ENCODE measurements at regions not wholly inside any gene's neighbourhood (a gene's known extent, or its start where the extent isn't known, plus 50 kb on each side); places are given as distances from the start of the nearest gene placed in this dataset.
"Not testable (repeated sequence)": the region's sequence is repeated elsewhere in the genome, so short reads cannot be mapped to it uniquely, and the experiment has no call there.

- not testable (repeated sequence) for TF ChIP-seq POLR2A (IDR thresholded peaks at IDR 0.05; ENCODE audit: low read length); GATA1 (IDR thresholded peaks at IDR 0.05; ENCODE audit: low read depth, low read length)
These were observed 595.6 kb downstream of the RPIA start for GRCh38 chr2:89287084-89287483.
